ENCODE measurements at regions not wholly inside any gene's neighbourhood (a gene's known extent, or its start where the extent isn't known, plus 50 kb on each side); places are given as distances from the start of the nearest gene placed in this dataset.

DNA sequence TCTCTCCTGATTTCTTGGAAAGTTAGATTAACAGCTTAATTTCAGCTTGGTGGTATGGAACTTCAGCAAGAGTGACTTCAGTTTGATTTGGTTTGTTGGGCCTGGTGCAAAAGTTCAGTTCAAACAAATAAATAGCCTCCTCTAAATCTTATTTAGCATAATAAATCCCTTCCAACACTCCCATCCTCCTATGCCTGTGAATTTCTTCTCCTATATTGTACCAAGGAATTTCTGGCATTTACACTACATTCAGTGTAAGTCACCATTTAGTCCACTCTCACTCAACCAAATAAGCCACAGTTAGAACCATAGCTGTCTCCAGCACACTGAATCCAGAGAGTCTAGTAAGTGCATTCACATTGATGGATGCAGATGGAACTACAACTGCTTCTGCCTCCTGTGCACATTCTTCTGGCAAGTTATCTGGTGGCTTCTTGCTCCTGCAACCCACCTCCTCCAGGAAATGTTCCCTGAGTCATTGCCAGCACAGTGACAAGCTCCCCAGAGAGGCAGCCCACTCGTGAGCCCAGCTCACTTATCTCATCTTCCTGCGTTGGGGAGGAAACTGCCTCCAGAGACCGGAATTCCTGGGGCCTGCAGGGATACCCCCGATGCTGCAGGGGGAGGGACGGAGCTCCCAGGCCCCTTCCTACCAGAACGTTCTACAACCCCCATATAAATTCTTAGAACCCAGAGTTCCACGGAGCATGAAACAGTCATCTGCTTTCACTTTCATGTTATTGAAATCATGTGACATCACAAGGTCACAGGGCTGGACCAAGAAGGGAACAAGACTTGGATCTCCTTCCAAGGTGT lies 318.3 kb downstream of the PHKB start:
- peak; percentile 2 for DNase-seq (ENCODE audit: low spot score)

- DNase-seq (ENCODE audit: low spot score): no peak
These were observed 317.1 kb downstream of the PHKB start for GRCh38 chr16:47778106-47778801.

GRCh38 chr16:47777220-47777619 lies 316.1 kb downstream of the PHKB start:
- DNase-seq (ENCODE audit: low spot score): no peak

DNA sequence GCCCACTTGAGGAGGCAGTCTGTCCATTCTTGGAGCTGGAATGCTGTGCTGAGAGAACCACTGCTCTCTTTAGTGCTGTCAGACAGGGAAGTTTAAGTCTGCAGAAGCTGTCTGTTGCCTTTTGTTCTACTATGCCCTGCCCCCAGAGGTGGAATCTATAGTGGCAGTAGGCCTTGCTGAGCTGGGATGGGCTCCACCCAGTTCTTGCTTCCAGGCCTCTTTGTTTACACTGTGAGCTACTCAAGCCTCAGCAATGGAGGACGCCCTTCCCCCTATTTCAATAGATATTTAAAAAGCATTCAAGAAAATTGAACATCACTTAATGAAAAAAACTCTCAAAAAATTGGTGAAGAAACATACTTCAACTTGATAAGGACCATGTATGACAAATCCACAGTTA lies 313.5 kb downstream of the PHKB start:
- DNase-seq (ENCODE audit: low spot score): no peak

- DNase-seq (ENCODE audit: low spot score): peak; percentile 1
These were observed 292.5 kb downstream of the PHKB start for GRCh38 chr16:47753659-47754058.
